ENCODE measurements at regions not wholly inside any gene's neighbourhood (a gene's known extent, or its start where the extent isn't known, plus 50 kb on each side); places are given as distances from the start of the nearest gene placed in this dataset.
"Not testable (repeated sequence)": the region's sequence is repeated elsewhere in the genome, so short reads cannot be mapped to it uniquely, and the experiment has no call there.

DNA sequence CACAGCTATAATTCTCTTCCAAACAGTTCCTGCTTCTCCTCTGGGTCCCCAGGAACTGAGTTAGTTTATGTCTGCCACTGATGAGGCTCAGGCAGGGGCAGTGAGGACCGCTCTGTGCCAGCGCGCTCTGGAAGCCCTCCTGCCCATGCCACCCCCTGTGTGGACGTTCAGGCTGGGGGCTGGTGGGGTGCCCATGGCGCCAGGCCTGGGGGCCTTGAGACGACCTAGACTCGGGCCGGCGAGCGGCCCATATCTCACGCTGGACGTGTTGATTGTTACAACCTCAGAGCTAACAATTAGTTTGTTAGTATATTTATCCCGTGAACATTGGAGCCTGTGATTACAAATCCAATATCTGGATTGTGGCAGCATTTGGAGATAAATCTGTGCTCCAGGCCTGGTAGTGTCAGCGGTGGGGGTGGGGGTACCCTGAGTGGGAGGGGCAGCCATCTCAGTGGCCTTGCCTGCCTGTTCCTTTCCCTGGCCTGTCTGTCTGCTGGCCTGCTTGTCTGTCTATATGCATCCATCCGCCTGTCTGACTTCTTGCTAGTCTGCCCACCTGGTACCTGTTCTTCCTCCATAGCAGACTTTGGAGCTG is 256.5 kb upstream of the MVB12B start:
- no peak for ATAC-seq
- TF ChIP-seq, protein P1, sequence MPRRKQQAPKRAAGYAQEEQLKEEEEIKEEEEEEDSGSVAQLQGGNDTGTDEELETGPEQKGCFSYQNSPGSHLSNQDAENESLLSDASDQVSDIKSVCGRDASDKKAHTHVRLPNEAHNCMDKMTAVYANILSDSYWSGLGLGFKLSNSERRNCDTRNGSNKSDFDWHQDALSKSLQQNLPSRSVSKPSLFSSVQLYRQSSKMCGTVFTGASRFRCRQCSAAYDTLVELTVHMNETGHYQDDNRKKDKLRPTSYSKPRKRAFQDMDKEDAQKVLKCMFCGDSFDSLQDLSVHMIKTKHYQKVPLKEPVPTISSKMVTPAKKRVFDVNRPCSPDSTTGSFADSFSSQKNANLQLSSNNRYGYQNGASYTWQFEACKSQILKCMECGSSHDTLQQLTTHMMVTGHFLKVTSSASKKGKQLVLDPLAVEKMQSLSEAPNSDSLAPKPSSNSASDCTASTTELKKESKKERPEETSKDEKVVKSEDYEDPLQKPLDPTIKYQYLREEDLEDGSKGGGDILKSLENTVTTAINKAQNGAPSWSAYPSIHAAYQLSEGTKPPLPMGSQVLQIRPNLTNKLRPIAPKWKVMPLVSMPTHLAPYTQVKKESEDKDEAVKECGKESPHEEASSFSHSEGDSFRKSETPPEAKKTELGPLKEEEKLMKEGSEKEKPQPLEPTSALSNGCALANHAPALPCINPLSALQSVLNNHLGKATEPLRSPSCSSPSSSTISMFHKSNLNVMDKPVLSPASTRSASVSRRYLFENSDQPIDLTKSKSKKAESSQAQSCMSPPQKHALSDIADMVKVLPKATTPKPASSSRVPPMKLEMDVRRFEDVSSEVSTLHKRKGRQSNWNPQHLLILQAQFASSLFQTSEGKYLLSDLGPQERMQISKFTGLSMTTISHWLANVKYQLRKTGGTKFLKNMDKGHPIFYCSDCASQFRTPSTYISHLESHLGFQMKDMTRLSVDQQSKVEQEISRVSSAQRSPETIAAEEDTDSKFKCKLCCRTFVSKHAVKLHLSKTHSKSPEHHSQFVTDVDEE (CRISPR knock-in tag; IDR thresholded peaks at IDR 0.05), result no peak
- no peak for TF ChIP-seq ZNF70 (CRISPR knock-in tag; IDR thresholded peaks at IDR 0.05)
- TF ChIP-seq, protein P2, sequence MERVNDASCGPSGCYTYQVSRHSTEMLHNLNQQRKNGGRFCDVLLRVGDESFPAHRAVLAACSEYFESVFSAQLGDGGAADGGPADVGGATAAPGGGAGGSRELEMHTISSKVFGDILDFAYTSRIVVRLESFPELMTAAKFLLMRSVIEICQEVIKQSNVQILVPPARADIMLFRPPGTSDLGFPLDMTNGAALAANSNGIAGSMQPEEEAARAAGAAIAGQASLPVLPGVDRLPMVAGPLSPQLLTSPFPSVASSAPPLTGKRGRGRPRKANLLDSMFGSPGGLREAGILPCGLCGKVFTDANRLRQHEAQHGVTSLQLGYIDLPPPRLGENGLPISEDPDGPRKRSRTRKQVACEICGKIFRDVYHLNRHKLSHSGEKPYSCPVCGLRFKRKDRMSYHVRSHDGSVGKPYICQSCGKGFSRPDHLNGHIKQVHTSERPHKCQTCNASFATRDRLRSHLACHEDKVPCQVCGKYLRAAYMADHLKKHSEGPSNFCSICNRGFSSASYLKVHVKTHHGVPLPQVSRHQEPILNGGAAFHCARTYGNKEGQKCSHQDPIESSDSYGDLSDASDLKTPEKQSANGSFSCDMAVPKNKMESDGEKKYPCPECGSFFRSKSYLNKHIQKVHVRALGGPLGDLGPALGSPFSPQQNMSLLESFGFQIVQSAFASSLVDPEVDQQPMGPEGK (CRISPR knock-in tag; IDR thresholded peaks at IDR 0.05; ENCODE audit: borderline replicate concordance), result no peak
- TF ChIP-seq CSRNP3 (CRISPR knock-in tag; IDR thresholded peaks at IDR 0.05), result no peak
- TF ChIP-seq ZFP3 (CRISPR knock-in tag; IDR thresholded peaks at IDR 0.05), result no peak
- TF ChIP-seq SNAI2 (CRISPR knock-in tag; IDR thresholded peaks at IDR 0.05), result no peak
- no peak for TF ChIP-seq BACH2 (CRISPR knock-in tag; IDR thresholded peaks at IDR 0.05; ENCODE audit: borderline replicate concordance)
- TF ChIP-seq RARB (CRISPR knock-in tag; IDR thresholded peaks at IDR 0.05), result no peak
- no peak for TF ChIP-seq ZFP30 (CRISPR knock-in tag; IDR thresholded peaks at IDR 0.05)
- no peak for TF ChIP-seq ZC3H10 (CRISPR knock-in tag; IDR thresholded peaks at IDR 0.05)
- no peak for TF ChIP-seq OSR1 (CRISPR knock-in tag; IDR thresholded peaks at IDR 0.05)
- no peak for TF ChIP-seq ZNF565 (CRISPR knock-in tag; conservative IDR thresholded peaks at IDR 0.05; ENCODE audit: low read depth)
- TF ChIP-seq CSDC2 (CRISPR knock-in tag; IDR thresholded peaks at IDR 0.05), result no peak
- no peak for TF ChIP-seq TOX (CRISPR knock-in tag; IDR thresholded peaks at IDR 0.05; ENCODE audit: borderline replicate concordance)
- TF ChIP-seq POU6F1 (CRISPR knock-in tag; IDR thresholded peaks at IDR 0.05; ENCODE audit: borderline replicate concordance, low read depth), result no peak
- no peak for TF ChIP-seq ISL1 (CRISPR knock-in tag; IDR thresholded peaks at IDR 0.05)
- TF ChIP-seq ARNTL (CRISPR knock-in tag; IDR thresholded peaks at IDR 0.05; ENCODE audit: borderline replicate concordance, low read depth), result no peak
- no peak for TF ChIP-seq ZNF8 (CRISPR knock-in tag; IDR thresholded peaks at IDR 0.05)
- no peak for TF ChIP-seq GLIS3 (CRISPR knock-in tag; IDR thresholded peaks at IDR 0.05)
- no peak for TF ChIP-seq PPARA (CRISPR knock-in tag; IDR thresholded peaks at IDR 0.05; ENCODE audit: borderline replicate concordance)

- TF ChIP-seq TOX (CRISPR knock-in tag; IDR thresholded peaks at IDR 0.05; ENCODE audit: borderline replicate concordance), result no peak
- no peak for TF ChIP-seq PPARA (CRISPR knock-in tag; IDR thresholded peaks at IDR 0.05; ENCODE audit: borderline replicate concordance)
- no peak for TF ChIP-seq RARB (CRISPR knock-in tag; IDR thresholded peaks at IDR 0.05)
- no peak for TF ChIP-seq ZFP30 (CRISPR knock-in tag; IDR thresholded peaks at IDR 0.05)
- TF ChIP-seq CSDC2 (CRISPR knock-in tag; IDR thresholded peaks at IDR 0.05), result no peak
- no peak for TF ChIP-seq ARNTL (CRISPR knock-in tag; IDR thresholded peaks at IDR 0.05; ENCODE audit: borderline replicate concordance, low read depth)
- TF ChIP-seq ZNF8 (CRISPR knock-in tag; IDR thresholded peaks at IDR 0.05), result no peak
- TF ChIP-seq, protein P1 (CRISPR knock-in tag; IDR thresholded peaks at IDR 0.05), result no peak
- TF ChIP-seq BACH2 (CRISPR knock-in tag; IDR thresholded peaks at IDR 0.05; ENCODE audit: borderline replicate concordance), result no peak
- no peak for TF ChIP-seq ZNF565 (CRISPR knock-in tag; conservative IDR thresholded peaks at IDR 0.05; ENCODE audit: low read depth)
- no peak for TF ChIP-seq ZFP3 (CRISPR knock-in tag; IDR thresholded peaks at IDR 0.05)
- ATAC-seq, result no peak
Measured at GRCh38 chr9:126071076-126071750, 255.4 kb upstream of the MVB12B start.

GRCh38 chr9:126077656-126078055 is 249.0 kb upstream of the MVB12B start:
- not testable (repeated sequence) for ATAC-seq
